Keratinocyte (primary cell): ENCODE measurements at regions not wholly inside any gene's neighbourhood (a gene's known extent, or its start where the extent isn't known, plus 50 kb on each side); places are given as distances from the start of the nearest gene placed in this dataset.

Experiments
- CTCF ChIP-seq, 3 experiments: IDR thresholded peaks in 1 of 3; conservative IDR thresholded peaks in 1 of 3; optimal IDR thresholded peaks in 1 of 3; 2 replicates in 2 of 3; 3 replicates in 1 of 3; pipeline versions ENCODE3 to v1.5.1; 2011; ENCODE audit warnings: low read length in 3 of 3, mild to moderate bottlenecking in 3 of 3, moderate library complexity in 2 of 3, control low read depth in 1 of 3, inconsistent platforms in 1 of 3; ENCODE audit not compliant: insufficient read depth in 2 of 3; ENCODE audit errors: extremely low read depth in 1 of 3
- EZH2 ChIP-seq: IDR thresholded peaks from one replicate; pipeline ENCODE4 v1.6.1; 2012; ENCODE audit warnings: inconsistent platforms, mild to moderate bottlenecking, low read length, moderate library complexity

- TF ChIP-seq CTCF (optimal IDR thresholded peaks at IDR 0.05 in 1 of 3, IDR thresholded peaks at IDR 0.05 in 1 of 3, conservative IDR thresholded peaks at IDR 0.05 in 1 of 3; ENCODE audit: extremely low read depth in 1 of 3, insufficient read depth in 2 of 3, low read length in 3 of 3) (no peak), EZH2 (no peak)
Measured at GRCh38 chr16:82260212-82260795, 90.3 kb upstream of the MPHOSPH6 start.
